Lung (tissue), 11 donors: ENCODE measurements at regions not wholly inside any gene's neighbourhood (a gene's known extent, or its start where the extent isn't known, plus 50 kb on each side); places are given as distances from the start of the nearest gene placed in this dataset.

Experiments
- ATAC-seq: fragments of 200-7000 bp; cut with Tn5 transposase; one replicate; pipeline ENCODE4 v1.9.1; 2020; ENCODE audit warnings: moderate number of reproducible peaks; ENCODE audit not compliant: insufficient read depth, low FRiP score
- DNase-seq, 3 donors: peaks; one replicate each; pipeline ENCODE4 v3.0.0-alpha.2; 2013 to 2017
- H3K27ac ChIP-seq, 2 donors: one replicate each; pipeline ENCODE4 v1.5.1; 2013; ENCODE audit warnings: mild to moderate bottlenecking in 2 of 2, moderate library complexity in 2 of 2, control low read depth in 1 of 2, inconsistent platforms in 1 of 2, low read depth in 1 of 2, low read length in 1 of 2
- H3K27me3 ChIP-seq, 3 donors: one replicate each; pipeline ENCODE4 v1.5.1; 2013; ENCODE audit warnings: low read length in 2 of 3; ENCODE audit not compliant: control insufficient read depth in 3 of 3, insufficient read depth in 3 of 3
- H3K36me3 ChIP-seq, 4 donors: one replicate each; pipeline ENCODE4 v1.5.1; 2013; ENCODE audit warnings: low read length in 4 of 4, mild to moderate bottlenecking in 1 of 4, moderate library complexity in 1 of 4; ENCODE audit not compliant: control insufficient read depth in 4 of 4, insufficient read depth in 4 of 4
- H3K4me1 ChIP-seq, 5 donors: one replicate each; pipeline ENCODE4 v1.5.1; 2013; ENCODE audit warnings: low read length in 5 of 5, mild to moderate bottlenecking in 2 of 5, moderate library complexity in 1 of 5; ENCODE audit not compliant: control insufficient read depth in 5 of 5, insufficient read depth in 5 of 5
- H3K4me3 ChIP-seq: one replicate; pipeline ENCODE4 v1.5.1; 2013; ENCODE audit warnings: mild to moderate bottlenecking, control low read depth, moderate library complexity
- H3K9ac ChIP-seq, 2 donors: one replicate each; pipeline ENCODE4 v1.5.1; 2013; ENCODE audit warnings: low read length in 2 of 2, control low read depth in 1 of 2; ENCODE audit not compliant: insufficient read depth in 1 of 2
- H3K9me3 ChIP-seq, 4 donors: one replicate each; pipeline ENCODE4 v1.5.1; 2013; ENCODE audit warnings: low read length in 3 of 4, mild to moderate bottlenecking in 1 of 4, moderate library complexity in 1 of 4; ENCODE audit not compliant: control insufficient read depth in 4 of 4, insufficient read depth in 3 of 4
- WGBS, 2 donors: extraction: QIAGEN DNeasy Blood & Tissue Kit; methylation state at CpG; one replicate each; pipeline ENCODE4 v1.1.7; 2013; 5-methylcytosine and 5-hydroxymethylcytosine counted together
- TF ChIP-seq, protein P1 (sequence below): IDR thresholded peaks from 2 replicates; pipeline ENCODE4 v1.5.1; 2012; ENCODE audit warnings: mild to moderate bottlenecking; ENCODE audit errors: control extremely low read depth, extremely low read depth
- donor health status: control.
- donor health status: control.
- donor health status: Bipolar disorder and iron deficiency.
- donor health status: healthy.
- donor health status: DM: yes; HTN: yes; CAD: no.

DNA sequence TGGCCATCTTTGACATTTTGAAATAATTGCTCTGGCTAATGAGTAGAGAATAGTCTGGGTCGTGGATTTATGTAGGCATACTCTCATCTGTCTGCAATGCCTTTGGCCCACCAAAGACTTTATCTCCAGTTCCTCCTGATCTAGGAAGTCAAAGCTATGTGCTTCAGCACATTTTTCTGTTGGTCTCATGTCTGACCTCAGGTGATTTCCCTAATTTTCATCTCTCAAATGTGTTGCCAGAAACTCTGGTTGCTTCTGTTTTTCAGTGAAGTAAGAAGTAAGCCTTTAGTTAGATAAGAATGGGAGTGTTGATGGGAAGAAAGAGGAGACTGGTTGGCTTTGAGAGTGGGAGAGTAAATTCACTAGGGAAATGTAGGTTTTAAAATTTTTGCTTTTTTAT, 66.4 kb downstream of the GPR88 start:
- WGBS, 2 donors = 73 to 76% methylated on average over 1 of the region's 1 CpG
- H3K9ac ChIP-seq = no peak overlapping the region
- no peaks in the 10 kb centered on the region for H3K4me1 ChIP-seq
- ATAC-seq (no peak), DNase-seq (no peak)
- no peak overlapping the region for H3K4me3 ChIP-seq
- H3K27ac ChIP-seq = no peak overlapping the region
- H3K27me3 ChIP-seq = no peaks in the 10 kb centered on the region
- TF ChIP-seq, protein P1, sequence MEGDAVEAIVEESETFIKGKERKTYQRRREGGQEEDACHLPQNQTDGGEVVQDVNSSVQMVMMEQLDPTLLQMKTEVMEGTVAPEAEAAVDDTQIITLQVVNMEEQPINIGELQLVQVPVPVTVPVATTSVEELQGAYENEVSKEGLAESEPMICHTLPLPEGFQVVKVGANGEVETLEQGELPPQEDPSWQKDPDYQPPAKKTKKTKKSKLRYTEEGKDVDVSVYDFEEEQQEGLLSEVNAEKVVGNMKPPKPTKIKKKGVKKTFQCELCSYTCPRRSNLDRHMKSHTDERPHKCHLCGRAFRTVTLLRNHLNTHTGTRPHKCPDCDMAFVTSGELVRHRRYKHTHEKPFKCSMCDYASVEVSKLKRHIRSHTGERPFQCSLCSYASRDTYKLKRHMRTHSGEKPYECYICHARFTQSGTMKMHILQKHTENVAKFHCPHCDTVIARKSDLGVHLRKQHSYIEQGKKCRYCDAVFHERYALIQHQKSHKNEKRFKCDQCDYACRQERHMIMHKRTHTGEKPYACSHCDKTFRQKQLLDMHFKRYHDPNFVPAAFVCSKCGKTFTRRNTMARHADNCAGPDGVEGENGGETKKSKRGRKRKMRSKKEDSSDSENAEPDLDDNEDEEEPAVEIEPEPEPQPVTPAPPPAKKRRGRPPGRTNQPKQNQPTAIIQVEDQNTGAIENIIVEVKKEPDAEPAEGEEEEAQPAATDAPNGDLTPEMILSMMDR = no peak
- H3K36me3 ChIP-seq = no peaks in the 10 kb centered on the region
- peaks cover 0 to 3% (median 1%) of the 10 kb centered on the region in 4 donors for H3K9me3 ChIP-seq

GRCh38 chr1:100606438-100606837, 68.5 kb downstream of the GPR88 start:
- DNase-seq (peak; percentile 50 to 83 (median 75)), ATAC-seq (peak; percentile 53)
- H3K4me3 ChIP-seq = no peak overlapping the region

GRCh38 chr1:100607628-100608240, 69.8 kb downstream of the GPR88 start:
- Histone ChIP-seq H3K4me1 (peaks cover 0 to 9% (median 0%) of the 10 kb centered on the region in 5 donors), H3K36me3 (no peaks in the 10 kb centered on the region), H3K27ac (no peak overlapping the region), H3K4me3 (no peak overlapping the region), H3K9ac (no peak overlapping the region), H3K27me3 (no peaks in the 10 kb centered on the region), H3K9me3 (peaks cover 0 to 3% (median 0%) of the 10 kb centered on the region in 4 donors)
- DNase-seq = no peak
- no peak for ATAC-seq
- 91 to 100% methylated on average over 1 of the region's 1 CpG for WGBS, 2 donors
- TF ChIP-seq, protein P1 = no peak

More at GRCh38 chr1:100606438-100606837, 68.5 kb downstream of the GPR88 start:
- H3K27me3 ChIP-seq = no peaks in the 10 kb centered on the region
- TF ChIP-seq, protein P1 = peak; percentile 57
- peaks cover 0 to 2% (median 0%) of the 10 kb centered on the region in 5 donors for H3K4me1 ChIP-seq
- no peaks in the 10 kb centered on the region for H3K36me3 ChIP-seq
- no peak overlapping the region for H3K9ac ChIP-seq
- H3K27ac ChIP-seq = no peak overlapping the region
- 30 to 36% methylated on average over 3 of the region's 3 CpGs for WGBS, 2 donors
- H3K9me3 ChIP-seq = peaks cover 0 to 3% (median 1%) of the 10 kb centered on the region in 4 donors

DNA sequence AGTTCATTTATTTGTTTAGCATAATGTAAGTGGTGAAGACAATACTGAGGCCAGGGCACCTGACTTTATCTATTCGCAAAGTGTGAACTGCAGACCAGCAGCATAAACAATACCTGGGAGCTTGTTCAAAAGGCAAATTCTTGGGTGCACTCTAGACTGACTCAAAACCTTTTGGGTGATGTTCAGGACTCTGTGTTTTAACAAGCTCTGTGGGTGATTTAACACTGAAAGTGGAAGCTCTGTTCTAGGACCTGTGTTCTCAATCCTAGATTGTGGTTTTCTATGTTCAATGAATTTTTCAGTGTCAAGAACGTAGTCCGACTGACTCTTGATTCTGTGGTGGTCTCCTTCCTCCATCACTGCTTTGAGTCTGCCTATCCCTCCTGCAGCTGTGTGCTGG, 71.9 kb downstream of the GPR88 start:
- Histone ChIP-seq H3K9ac (no peak overlapping the region), H3K9me3 (no peaks in the 10 kb centered on the region), H3K4me3 (no peak overlapping the region), H3K27me3 (no peaks in the 10 kb centered on the region), H3K27ac (no peak overlapping the region), H3K36me3 (no peaks in the 10 kb centered on the region), H3K4me1 (peaks cover 0 to 9% (median 0%) of the 10 kb centered on the region in 5 donors)
- ATAC-seq = no peak
- TF ChIP-seq, protein P1 = no peak
- DNase-seq = no peak
- WGBS, 2 donors = 93 to 97% methylated on average over 3 of the region's 3 CpGs
